ENCODE measurements at regions not wholly inside any gene's neighbourhood (a gene's known extent, or its start where the extent isn't known, plus 50 kb on each side); places are given as distances from the start of the nearest gene placed in this dataset.

DNA sequence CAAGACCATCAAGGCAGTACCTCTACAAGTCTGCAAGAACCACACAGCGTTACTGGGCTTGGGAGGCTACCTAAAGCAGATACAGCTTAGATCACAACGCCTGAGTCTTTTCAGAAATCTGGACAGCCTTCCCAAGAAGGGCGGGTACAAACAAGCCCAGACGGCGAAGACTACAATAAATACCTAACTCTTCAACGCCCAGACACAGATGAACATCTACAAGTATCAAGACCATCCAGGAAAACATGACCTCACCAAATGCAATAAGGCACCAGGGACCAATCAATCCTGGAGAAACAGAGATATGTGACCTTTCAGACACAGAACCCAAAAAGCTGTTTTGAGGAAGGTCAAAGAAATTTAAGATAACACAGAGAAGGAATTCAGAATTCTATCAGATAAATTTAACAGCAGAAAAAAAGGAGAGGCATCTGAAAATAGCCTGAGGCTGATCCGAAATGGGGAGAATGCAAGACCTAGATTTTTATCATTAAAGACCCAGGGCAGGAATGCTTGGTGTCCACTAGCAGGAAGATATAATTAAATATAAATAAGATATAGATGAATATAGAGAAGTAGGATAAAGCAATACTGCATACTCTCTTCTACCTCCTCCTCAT lies 131.7 kb upstream of the COL21A1 start:
- Histone ChIP-seq H3K36me3 (ENCODE audit: control insufficient read depth, insufficient read depth, low read length) (no peaks in the 10 kb centered on the region), H3K9me3 (ENCODE audit: control insufficient read depth, low read length) (no peaks in the 10 kb centered on the region), H3K27ac (no peak overlapping the region), H3K4me2 (ENCODE audit: low read length) (no peak overlapping the region), H3K79me2 (no peaks in the 10 kb centered on the region), H3K4me3 (ENCODE audit: low read depth, low read length) (no peak overlapping the region), H3K9ac (no peak overlapping the region), H2AFZ (peak overlapping the region; percentile 27), H3K27me3 (ENCODE audit: control insufficient read depth, insufficient read depth, low read length) (no peaks in the 10 kb centered on the region), H3K4me1 (peaks cover 20% of the 10 kb centered on the region)
- TF ChIP-seq, protein P1, sequence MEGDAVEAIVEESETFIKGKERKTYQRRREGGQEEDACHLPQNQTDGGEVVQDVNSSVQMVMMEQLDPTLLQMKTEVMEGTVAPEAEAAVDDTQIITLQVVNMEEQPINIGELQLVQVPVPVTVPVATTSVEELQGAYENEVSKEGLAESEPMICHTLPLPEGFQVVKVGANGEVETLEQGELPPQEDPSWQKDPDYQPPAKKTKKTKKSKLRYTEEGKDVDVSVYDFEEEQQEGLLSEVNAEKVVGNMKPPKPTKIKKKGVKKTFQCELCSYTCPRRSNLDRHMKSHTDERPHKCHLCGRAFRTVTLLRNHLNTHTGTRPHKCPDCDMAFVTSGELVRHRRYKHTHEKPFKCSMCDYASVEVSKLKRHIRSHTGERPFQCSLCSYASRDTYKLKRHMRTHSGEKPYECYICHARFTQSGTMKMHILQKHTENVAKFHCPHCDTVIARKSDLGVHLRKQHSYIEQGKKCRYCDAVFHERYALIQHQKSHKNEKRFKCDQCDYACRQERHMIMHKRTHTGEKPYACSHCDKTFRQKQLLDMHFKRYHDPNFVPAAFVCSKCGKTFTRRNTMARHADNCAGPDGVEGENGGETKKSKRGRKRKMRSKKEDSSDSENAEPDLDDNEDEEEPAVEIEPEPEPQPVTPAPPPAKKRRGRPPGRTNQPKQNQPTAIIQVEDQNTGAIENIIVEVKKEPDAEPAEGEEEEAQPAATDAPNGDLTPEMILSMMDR (IDR thresholded peaks at IDR 0.05) = no peak

DNA sequence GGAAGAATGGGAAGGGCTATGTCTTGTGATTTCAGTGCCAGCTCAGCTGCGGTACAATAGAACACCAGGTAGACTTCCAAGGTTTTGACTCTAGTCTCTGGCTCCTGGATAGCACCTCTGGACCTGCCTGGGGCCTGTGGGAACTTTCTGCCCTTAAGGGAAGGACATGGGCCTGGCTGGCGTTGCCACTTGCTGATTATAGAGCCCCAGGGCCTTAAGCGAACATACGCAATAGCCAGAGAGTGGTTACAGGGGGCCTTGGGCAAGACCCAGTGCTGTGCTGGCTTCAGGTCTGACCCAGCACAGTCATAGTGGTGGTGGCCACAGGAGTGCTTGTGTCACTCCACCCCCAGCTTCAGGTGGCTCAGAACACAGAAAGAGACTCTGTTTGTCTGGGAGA lies 131.1 kb upstream of the COL21A1 start:
- H3K4me2 ChIP-seq (ENCODE audit: low read length) = no peak overlapping the region
- no peak overlapping the region for H3K4me3 ChIP-seq (ENCODE audit: low read depth, low read length)
- TF ChIP-seq, protein P1 (IDR thresholded peaks at IDR 0.05) = no peak
- H3K9ac ChIP-seq = no peak overlapping the region
- H3K27me3 ChIP-seq (ENCODE audit: control insufficient read depth, insufficient read depth, low read length) = no peaks in the 10 kb centered on the region
- peak overlapping the region; percentile 27 for H2AFZ ChIP-seq
- H3K36me3 ChIP-seq (ENCODE audit: control insufficient read depth, insufficient read depth, low read length) = no peaks in the 10 kb centered on the region
- no peaks in the 10 kb centered on the region for H3K79me2 ChIP-seq
- H3K9me3 ChIP-seq (ENCODE audit: control insufficient read depth, low read length) = no peaks in the 10 kb centered on the region
- no peak overlapping the region for H3K27ac ChIP-seq
- H3K4me1 ChIP-seq = peaks cover 20% of the 10 kb centered on the region

DNA sequence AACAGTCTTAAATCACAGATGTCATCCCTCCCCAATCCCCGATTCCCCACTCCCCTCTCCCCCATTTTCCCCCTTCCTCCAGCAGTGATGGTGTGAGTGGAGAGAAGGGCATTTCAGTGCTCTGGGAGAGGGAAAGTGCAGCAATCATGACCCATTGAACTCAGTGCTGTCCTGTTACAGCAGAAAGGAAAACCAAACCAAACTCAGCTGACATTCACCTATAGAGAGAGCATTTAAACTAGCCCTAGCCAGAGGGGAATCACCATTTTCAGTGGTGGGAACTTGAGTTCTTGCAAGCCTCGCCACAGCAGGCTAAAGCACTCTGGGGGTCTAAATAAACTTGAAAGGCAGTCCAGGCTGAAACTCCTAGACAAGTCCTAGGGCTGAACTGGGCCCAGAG lies 129.9 kb upstream of the COL21A1 start:
- Histone ChIP-seq H3K79me2 (no peaks in the 10 kb centered on the region), H3K9ac (no peak overlapping the region), H3K4me1 (peaks cover 24% of the 10 kb centered on the region), H3K27ac (no peak overlapping the region), H2AFZ (no peak overlapping the region), H3K4me3 (ENCODE audit: low read depth, low read length) (no peak overlapping the region), H3K4me2 (ENCODE audit: low read length) (no peak overlapping the region), H3K36me3 (ENCODE audit: control insufficient read depth, insufficient read depth, low read length) (no peaks in the 10 kb centered on the region), H3K27me3 (ENCODE audit: control insufficient read depth, insufficient read depth, low read length) (no peaks in the 10 kb centered on the region), H3K9me3 (ENCODE audit: control insufficient read depth, low read length) (no peaks in the 10 kb centered on the region)
- TF ChIP-seq, protein P1 (IDR thresholded peaks at IDR 0.05) = no peak

DNA sequence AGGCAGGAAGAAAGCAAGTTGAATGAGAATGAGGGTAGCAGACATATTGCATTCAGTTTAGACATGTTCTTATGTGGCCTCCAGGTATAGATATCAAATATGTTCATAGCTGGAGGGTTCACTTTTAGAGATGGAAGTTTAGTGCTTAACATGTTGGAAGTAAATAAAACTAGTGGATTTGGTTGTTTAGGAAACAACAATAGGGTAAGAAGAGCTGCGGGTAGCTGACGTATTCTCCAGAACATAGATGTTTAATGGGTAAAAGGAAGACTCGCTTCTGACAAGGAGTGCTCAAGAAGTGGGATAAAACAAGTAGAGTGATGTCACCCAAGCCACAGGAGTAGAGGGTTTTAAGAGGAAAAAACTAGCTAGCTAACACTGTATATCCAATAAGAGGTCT lies 128.4 kb upstream of the COL21A1 start:
- Histone ChIP-seq H2AFZ (peak overlapping the region; percentile 24), H3K4me3 (ENCODE audit: low read depth, low read length) (no peak overlapping the region), H3K36me3 (ENCODE audit: control insufficient read depth, insufficient read depth, low read length) (no peaks in the 10 kb centered on the region), H3K4me1 (peaks cover 25% of the 10 kb centered on the region), H3K79me2 (no peaks in the 10 kb centered on the region), H3K9ac (no peak overlapping the region), H3K27ac (peak overlapping the region; percentile 84), H3K9me3 (ENCODE audit: control insufficient read depth, low read length) (no peaks in the 10 kb centered on the region), H3K27me3 (ENCODE audit: control insufficient read depth, insufficient read depth, low read length) (no peaks in the 10 kb centered on the region), H3K4me2 (ENCODE audit: low read length) (no peak overlapping the region)
- TF ChIP-seq, protein P1 (IDR thresholded peaks at IDR 0.05) = no peak

DNA sequence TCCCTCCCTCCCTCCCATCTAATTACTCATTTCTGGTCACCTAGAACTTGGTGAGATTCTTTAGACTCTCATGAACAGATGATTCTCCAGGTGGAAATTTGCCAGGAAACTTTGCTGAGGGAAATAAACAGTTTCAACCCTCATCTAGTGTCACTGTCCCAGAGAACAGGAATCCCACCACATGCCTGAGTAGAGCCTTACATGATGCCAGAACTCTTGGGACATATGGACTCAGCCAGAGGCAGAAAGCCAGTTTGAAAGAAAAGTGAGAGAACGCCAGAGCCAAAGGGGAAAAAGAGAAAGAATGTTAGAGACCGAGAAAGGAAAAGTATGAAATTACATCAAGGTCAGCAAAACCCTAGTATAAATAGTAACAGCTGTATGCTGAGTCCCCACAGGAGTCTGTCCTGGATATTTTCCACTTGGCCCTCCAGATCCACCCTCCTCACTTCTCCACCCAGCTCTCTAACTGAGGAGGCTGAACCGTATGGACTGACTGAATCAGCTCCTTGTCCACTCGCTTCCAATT lies 127.5 kb upstream of the COL21A1 start:
- peaks cover 31% of the 10 kb centered on the region for H3K4me1 ChIP-seq
- H3K79me2 ChIP-seq = no peaks in the 10 kb centered on the region
- peak overlapping the region; percentile 24 for H2AFZ ChIP-seq
- peak overlapping the region; percentile 68 for H3K4me2 ChIP-seq (ENCODE audit: low read length)
- no peaks in the 10 kb centered on the region for H3K36me3 ChIP-seq (ENCODE audit: control insufficient read depth, insufficient read depth, low read length)
- no peaks in the 10 kb centered on the region for H3K9me3 ChIP-seq (ENCODE audit: control insufficient read depth, low read length)
- TF ChIP-seq, protein P1 (IDR thresholded peaks at IDR 0.05) = no peak
- peak overlapping the region; percentile 84 for H3K27ac ChIP-seq
- H3K4me3 ChIP-seq (ENCODE audit: low read depth, low read length) = peak overlapping the region; percentile 33
- H3K27me3 ChIP-seq (ENCODE audit: control insufficient read depth, insufficient read depth, low read length) = no peaks in the 10 kb centered on the region
- no peak overlapping the region for H3K9ac ChIP-seq
